Choroid plexus epithelial cell (primary cell): ENCODE measurements at regions not wholly inside any gene's neighbourhood (a gene's known extent, or its start where the extent isn't known, plus 50 kb on each side); places are given as distances from the start of the nearest gene placed in this dataset.

Experiments used
- DNase-seq: peaks from one replicate; pipeline ENCODE4 v3.0.0-alpha.2; 2010; ENCODE audit warnings: low read depth
- H3K4me3 ChIP-seq: 2 replicates; pipeline ENCODE4 v1.5.1; 2011; ENCODE audit warnings: low read depth, mild to moderate bottlenecking, control low read depth, low read length, moderate library complexity
- TF ChIP-seq, protein P1 (sequence below): conservative IDR thresholded peaks from 2 replicates; pipeline ENCODE4 v1.5.1; 2011; ENCODE audit warnings: low read depth, mild to moderate bottlenecking, control low read depth, inconsistent platforms, low read length, moderate library complexity

DNA sequence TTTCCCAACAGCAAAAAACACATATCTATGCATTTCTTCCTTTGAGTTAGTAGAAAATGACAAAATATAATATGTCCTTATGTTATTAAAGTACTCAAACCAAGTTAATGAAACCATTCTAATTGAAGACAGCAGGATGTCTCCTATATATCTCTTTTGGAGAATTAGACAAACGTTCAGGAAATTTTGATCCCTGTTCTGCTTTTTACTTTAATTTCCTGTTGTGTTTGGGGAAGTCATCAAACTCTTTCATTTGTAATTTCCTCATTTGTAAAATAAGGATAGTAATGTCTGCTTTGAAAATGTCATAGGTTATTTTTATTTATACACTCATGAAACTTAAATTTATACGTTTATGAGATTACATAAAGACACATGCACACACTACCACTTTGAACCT, 281.8 kb upstream of the ANO5 start:
- no peak overlapping the region for H3K4me3 ChIP-seq
- no peak for DNase-seq
- TF ChIP-seq, protein P1, sequence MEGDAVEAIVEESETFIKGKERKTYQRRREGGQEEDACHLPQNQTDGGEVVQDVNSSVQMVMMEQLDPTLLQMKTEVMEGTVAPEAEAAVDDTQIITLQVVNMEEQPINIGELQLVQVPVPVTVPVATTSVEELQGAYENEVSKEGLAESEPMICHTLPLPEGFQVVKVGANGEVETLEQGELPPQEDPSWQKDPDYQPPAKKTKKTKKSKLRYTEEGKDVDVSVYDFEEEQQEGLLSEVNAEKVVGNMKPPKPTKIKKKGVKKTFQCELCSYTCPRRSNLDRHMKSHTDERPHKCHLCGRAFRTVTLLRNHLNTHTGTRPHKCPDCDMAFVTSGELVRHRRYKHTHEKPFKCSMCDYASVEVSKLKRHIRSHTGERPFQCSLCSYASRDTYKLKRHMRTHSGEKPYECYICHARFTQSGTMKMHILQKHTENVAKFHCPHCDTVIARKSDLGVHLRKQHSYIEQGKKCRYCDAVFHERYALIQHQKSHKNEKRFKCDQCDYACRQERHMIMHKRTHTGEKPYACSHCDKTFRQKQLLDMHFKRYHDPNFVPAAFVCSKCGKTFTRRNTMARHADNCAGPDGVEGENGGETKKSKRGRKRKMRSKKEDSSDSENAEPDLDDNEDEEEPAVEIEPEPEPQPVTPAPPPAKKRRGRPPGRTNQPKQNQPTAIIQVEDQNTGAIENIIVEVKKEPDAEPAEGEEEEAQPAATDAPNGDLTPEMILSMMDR = no peak

DNA sequence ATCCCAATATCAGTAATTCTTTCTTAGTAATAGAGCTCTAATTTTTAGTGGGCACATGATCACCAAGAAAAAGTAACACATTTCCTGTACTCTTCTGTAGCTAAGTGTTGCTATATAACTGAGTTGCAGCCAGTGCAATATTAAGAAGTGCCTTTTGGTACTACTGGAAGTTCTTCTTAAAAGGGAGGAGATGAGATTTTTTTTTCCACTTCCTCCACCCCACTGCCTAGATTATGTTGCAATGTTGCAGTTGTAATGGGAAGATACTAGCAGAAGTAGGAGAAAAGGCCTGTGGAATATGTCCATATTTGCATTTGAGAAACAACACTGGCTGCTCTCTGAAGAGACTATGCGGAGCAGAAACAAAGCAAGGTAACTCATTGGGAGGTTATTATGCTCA, 280.6 kb upstream of the ANO5 start:
- TF ChIP-seq, protein P1 = no peak
- no peak for DNase-seq

DNA sequence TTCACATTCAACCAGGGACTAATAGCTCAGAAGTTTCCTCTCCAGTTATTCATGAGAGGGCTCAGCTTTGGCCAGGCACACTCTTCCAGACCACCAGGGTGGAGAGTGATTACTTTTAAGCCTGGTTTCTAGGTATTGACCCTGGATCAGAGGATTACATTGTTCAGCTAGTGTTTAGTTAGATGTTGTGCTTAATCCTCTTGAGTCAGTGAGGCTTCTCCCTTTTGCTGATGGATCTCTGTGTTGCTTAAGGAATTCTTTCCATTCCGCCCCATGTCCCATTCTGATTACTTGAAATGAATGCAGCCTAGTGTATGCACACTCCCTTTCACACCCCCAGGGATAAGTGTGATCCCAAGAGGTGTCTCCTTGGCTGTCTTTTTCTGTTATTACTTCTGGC, 271.7 kb upstream of the ANO5 start:
- TF ChIP-seq, protein P1 = no peak
- no peak overlapping the region for H3K4me3 ChIP-seq
- no peak for DNase-seq

More for the DNA sequence above, 280.6 kb upstream of the ANO5 start:
- H3K4me3 ChIP-seq = no peak overlapping the region

DNA sequence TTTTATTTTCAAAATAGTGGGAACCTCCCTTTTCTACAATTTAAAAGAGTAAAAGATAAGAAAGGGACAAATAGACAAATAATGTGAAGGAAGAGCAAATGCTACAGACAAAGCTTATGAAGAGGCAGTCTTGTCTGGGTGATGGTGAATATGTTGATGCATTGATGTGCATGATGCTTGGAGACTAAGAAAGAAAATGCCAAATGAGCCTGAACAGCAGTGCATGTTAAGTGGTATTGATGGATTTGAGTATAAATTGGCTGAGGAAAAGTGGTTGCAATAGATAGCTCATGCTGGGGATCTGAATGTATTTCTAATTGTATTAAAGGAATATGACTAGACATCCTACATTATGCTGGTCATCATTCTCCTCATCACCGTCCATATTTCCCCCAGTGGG, 268.6 kb upstream of the ANO5 start:
- H3K4me3 ChIP-seq = no peak overlapping the region
- TF ChIP-seq, protein P1 = no peak
- DNase-seq = no peak

DNA sequence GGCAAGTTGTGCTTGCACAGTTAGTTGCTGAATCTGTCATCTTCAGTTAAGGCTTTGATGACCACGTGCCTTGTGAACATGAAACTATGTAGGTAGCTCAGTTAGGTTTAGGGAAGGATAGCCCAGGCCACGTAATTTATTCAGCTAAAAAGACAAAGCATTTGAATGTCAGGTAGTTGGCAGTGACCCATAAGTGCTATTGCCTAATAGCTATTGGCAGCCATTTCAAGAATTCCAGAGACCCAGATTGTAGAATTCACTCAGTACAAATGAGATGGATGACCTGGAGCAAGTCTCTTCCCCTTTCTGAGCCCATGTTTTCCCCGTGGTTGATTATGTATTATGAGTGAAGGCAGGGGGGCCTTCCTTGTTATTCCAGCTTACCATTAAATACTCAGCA, 265.3 kb upstream of the ANO5 start:
- DNase-seq = no peak
- TF ChIP-seq, protein P1 = no peak
- no peak overlapping the region for H3K4me3 ChIP-seq

DNA sequence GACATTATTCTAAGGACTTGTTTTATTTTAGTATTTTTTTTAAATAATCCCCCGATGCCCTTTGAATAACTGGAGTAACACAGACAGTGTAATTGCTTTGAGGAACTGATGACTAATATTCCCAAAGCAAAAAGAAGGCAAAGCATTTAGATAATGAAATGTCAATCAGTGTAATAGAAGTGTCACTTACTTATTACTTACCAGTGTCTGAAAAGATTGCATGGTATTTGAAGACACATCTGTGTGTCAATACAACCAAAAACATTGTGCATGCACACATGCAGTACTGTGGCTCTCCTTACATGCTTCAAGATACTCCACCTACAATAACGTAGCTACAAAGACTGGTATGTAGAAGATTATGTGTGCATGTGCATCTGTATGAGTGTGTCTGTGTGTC, 264.0 kb upstream of the ANO5 start:
- DNase-seq = no peak
- TF ChIP-seq, protein P1 = no peak
- H3K4me3 ChIP-seq = no peak overlapping the region

DNA sequence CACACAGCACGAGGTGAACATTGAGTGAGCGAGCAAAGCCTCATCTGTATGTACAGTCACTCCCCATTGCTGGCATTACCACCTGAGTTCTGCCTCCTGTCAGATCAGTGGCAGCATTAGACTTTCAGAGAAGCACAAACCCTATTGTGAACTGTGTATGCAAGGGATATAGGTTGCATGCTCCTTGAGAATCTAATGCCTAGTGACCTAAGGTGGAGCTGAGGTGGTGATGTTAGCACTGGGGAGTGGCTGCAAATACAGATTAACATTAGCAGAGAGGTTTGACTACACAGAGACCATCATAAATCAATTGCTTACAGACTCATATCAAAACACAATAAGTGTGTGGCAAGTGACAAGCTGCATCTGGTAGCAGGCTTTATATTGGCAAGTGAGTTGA, 262.5 kb upstream of the ANO5 start:
- no peak for DNase-seq
- TF ChIP-seq, protein P1 = no peak

More for the DNA sequence above, 262.5 kb upstream of the ANO5 start:
- no peak overlapping the region for H3K4me3 ChIP-seq
